NB4 (cell line): ENCODE measurements at regions not wholly inside any gene's neighbourhood (a gene's known extent, or its start where the extent isn't known, plus 50 kb on each side); places are given as distances from the start of the nearest gene placed in this dataset.

ENCODE experiments used
- MYC ChIP-seq: IDR thresholded peaks from 2 replicates; pipeline ENCODE4 v1.6.1; 2011; ENCODE audit warnings: low read depth, low read length
- POLR2A ChIP-seq: IDR thresholded peaks from 2 replicates; pipeline ENCODE4 v1.6.1; 2011; ENCODE audit warnings: mild to moderate bottlenecking; ENCODE audit not compliant: insufficient read length; ENCODE audit errors: extremely low read depth
- TF ChIP-seq, protein P1 (sequence below): IDR thresholded peaks from one replicate; pipeline ENCODE4 v1.5.1; 2012; ENCODE audit warnings: low read depth, low read length
- TF ChIP-seq, protein P2 (sequence below): IDR thresholded peaks from 2 replicates; pipeline ENCODE4 v1.6.1; 2011; ENCODE audit warnings: low read depth, low read length

DNA sequence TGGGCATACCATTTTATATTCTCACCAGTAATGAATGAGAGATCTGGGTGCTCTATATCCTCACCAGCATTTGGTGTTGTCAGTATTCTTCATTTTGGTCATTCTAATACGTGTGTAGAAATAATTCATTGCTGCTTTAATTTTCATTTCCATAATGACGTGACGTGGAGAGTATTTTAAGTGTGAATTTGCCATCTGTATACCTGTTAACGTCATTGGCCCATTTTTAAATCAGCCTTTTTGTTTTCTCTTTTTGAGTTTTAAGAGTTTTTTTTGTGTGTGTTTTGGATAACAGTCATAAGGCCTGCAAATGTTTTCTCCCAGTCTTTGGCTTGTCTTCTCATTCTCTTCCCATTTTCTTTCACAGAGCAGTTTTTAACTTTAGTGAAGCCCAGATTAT lies 74.4 kb upstream of the SYT1 start:
- TF ChIP-seq, protein P1, sequence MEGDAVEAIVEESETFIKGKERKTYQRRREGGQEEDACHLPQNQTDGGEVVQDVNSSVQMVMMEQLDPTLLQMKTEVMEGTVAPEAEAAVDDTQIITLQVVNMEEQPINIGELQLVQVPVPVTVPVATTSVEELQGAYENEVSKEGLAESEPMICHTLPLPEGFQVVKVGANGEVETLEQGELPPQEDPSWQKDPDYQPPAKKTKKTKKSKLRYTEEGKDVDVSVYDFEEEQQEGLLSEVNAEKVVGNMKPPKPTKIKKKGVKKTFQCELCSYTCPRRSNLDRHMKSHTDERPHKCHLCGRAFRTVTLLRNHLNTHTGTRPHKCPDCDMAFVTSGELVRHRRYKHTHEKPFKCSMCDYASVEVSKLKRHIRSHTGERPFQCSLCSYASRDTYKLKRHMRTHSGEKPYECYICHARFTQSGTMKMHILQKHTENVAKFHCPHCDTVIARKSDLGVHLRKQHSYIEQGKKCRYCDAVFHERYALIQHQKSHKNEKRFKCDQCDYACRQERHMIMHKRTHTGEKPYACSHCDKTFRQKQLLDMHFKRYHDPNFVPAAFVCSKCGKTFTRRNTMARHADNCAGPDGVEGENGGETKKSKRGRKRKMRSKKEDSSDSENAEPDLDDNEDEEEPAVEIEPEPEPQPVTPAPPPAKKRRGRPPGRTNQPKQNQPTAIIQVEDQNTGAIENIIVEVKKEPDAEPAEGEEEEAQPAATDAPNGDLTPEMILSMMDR: no peak
- TF ChIP-seq, protein P2, sequence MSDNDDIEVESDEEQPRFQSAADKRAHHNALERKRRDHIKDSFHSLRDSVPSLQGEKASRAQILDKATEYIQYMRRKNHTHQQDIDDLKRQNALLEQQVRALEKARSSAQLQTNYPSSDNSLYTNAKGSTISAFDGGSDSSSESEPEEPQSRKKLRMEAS: no peak
- no peak for TF ChIP-seq POLR2A
- TF ChIP-seq MYC: no peak
